ENCODE measurements at regions not wholly inside any gene's neighbourhood (a gene's known extent, or its start where the extent isn't known, plus 50 kb on each side); places are given as distances from the start of the nearest gene placed in this dataset.

GRCh38 chr15:70505411-70505919 lies 257.9 kb downstream of the UACA start:
- Histone ChIP-seq H3K79me2 (ENCODE audit: control insufficient read depth, insufficient read depth, low read length) (no peaks in the 10 kb centered on the region), H3K4me3 (replicated peaks in 1 of 4; ENCODE audit: control extremely low read depth in 1 of 4, insufficient read depth in 1 of 4, low read depth in 3 of 4, low read length in 4 of 4) (no peak overlapping the region), H3K9me3 (ENCODE audit: control insufficient read depth, insufficient read depth, low read depth, low read length) (no peaks in the 10 kb centered on the region), H3K27ac (ENCODE audit: insufficient read depth, low read length) (no peak overlapping the region), H3K27me3 (ENCODE audit: control insufficient read depth, insufficient read depth, low read length) (no peaks in the 10 kb centered on the region), H3K9ac (ENCODE audit: insufficient read depth, low read length) (no peak overlapping the region), H3K4me1 (ENCODE audit: control insufficient read depth, extremely low read depth, insufficient read depth, low read length) (peaks cover 31% of the 10 kb centered on the region), H4K20me1 (ENCODE audit: control insufficient read depth, extremely low read depth, insufficient read depth, low read length) (no peaks in the 10 kb centered on the region), H3K4me2 (ENCODE audit: extremely low read depth, insufficient read depth, low read length) (no peak overlapping the region), H3K36me3 (ENCODE audit: control insufficient read depth, insufficient read depth, low read length) (no peaks in the 10 kb centered on the region), H2AFZ (ENCODE audit: low read length) (no peak overlapping the region)
- TF ChIP-seq EZH2 (IDR thresholded peaks at IDR 0.05; ENCODE audit: low read length, missing control alignments): no peak
- TF ChIP-seq CTCF (conservative IDR thresholded peaks at IDR 0.05 in 1 of 2, IDR thresholded peaks at IDR 0.05 in 1 of 2; ENCODE audit: low read depth in 1 of 2, low read length in 2 of 2): no peak
- peak; percentile 74 to 93 for DNase-seq (ENCODE audit: low read depth in 2 of 2)

DNA sequence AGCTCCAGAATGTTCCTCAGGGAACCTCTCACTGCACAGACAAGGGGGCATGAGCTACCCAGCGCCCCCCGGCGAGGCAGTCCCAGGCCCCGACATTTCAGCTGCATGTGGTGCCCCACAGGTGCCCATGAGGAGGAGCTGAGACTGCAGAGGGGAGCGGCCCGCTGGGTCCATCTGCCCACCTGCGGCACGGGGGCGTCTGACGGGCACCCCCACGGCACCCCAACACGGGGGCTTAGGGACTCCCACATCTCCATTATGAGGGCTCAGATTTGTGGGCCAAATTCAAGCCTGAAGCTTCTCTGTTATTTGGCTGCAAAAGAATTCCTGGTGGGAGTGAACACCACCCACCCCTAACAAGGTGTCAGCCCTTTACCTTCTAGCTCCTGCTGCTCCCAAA lies 258.4 kb downstream of the UACA start:
- Histone ChIP-seq H3K79me2 (ENCODE audit: control insufficient read depth, insufficient read depth, low read length) (no peaks in the 10 kb centered on the region), H3K9ac (ENCODE audit: insufficient read depth, low read length) (no peak overlapping the region), H3K4me2 (ENCODE audit: extremely low read depth, insufficient read depth, low read length) (no peak overlapping the region), H3K36me3 (ENCODE audit: control insufficient read depth, insufficient read depth, low read length) (no peaks in the 10 kb centered on the region), H3K4me1 (ENCODE audit: control insufficient read depth, extremely low read depth, insufficient read depth, low read length) (peaks cover 31% of the 10 kb centered on the region), H3K27me3 (ENCODE audit: control insufficient read depth, insufficient read depth, low read length) (no peaks in the 10 kb centered on the region), H4K20me1 (ENCODE audit: control insufficient read depth, extremely low read depth, insufficient read depth, low read length) (no peaks in the 10 kb centered on the region), H2AFZ (ENCODE audit: low read length) (no peak overlapping the region), H3K27ac (ENCODE audit: insufficient read depth, low read length) (no peak overlapping the region), H3K9me3 (ENCODE audit: control insufficient read depth, insufficient read depth, low read depth, low read length) (no peaks in the 10 kb centered on the region), H3K4me3 (replicated peaks in 1 of 4; ENCODE audit: control extremely low read depth in 1 of 4, insufficient read depth in 1 of 4, low read depth in 3 of 4, low read length in 4 of 4) (no peak overlapping the region)
- no peak for DNase-seq (ENCODE audit: low read depth in 2 of 2)
- TF ChIP-seq EZH2 (IDR thresholded peaks at IDR 0.05; ENCODE audit: low read length, missing control alignments) (no peak), CTCF (conservative IDR thresholded peaks at IDR 0.05 in 1 of 2, IDR thresholded peaks at IDR 0.05 in 1 of 2; ENCODE audit: low read depth in 1 of 2, low read length in 2 of 2) (no peak)

- Histone ChIP-seq H4K20me1 (ENCODE audit: control insufficient read depth, extremely low read depth, insufficient read depth, low read length) (no peaks in the 10 kb centered on the region), H3K9ac (ENCODE audit: insufficient read depth, low read length) (no peak overlapping the region), H3K4me2 (ENCODE audit: extremely low read depth, insufficient read depth, low read length) (no peak overlapping the region), H3K79me2 (ENCODE audit: control insufficient read depth, insufficient read depth, low read length) (no peaks in the 10 kb centered on the region), H3K4me1 (ENCODE audit: control insufficient read depth, extremely low read depth, insufficient read depth, low read length) (peaks cover 31% of the 10 kb centered on the region), H3K9me3 (ENCODE audit: control insufficient read depth, insufficient read depth, low read depth, low read length) (no peaks in the 10 kb centered on the region), H3K4me3 (replicated peaks in 1 of 4; ENCODE audit: control extremely low read depth in 1 of 4, insufficient read depth in 1 of 4, low read depth in 3 of 4, low read length in 4 of 4) (no peak overlapping the region), H3K27me3 (ENCODE audit: control insufficient read depth, insufficient read depth, low read length) (no peaks in the 10 kb centered on the region), H3K27ac (ENCODE audit: insufficient read depth, low read length) (no peak overlapping the region), H3K36me3 (ENCODE audit: control insufficient read depth, insufficient read depth, low read length) (no peaks in the 10 kb centered on the region), H2AFZ (ENCODE audit: low read length) (no peak overlapping the region)
- TF ChIP-seq CTCF (conservative IDR thresholded peaks at IDR 0.05 in 1 of 2, IDR thresholded peaks at IDR 0.05 in 1 of 2; ENCODE audit: low read depth in 1 of 2, low read length in 2 of 2): no peak
- no peak for TF ChIP-seq EZH2 (IDR thresholded peaks at IDR 0.05; ENCODE audit: low read length, missing control alignments)
- peak; percentile 63 to 68 for DNase-seq (ENCODE audit: low read depth in 2 of 2)
Observed at GRCh38 chr15:70504299-70504951, 258.9 kb downstream of the UACA start.
